GM23248 (cell line): ENCODE measurements at regions not wholly inside any gene's neighbourhood (a gene's known extent, or its start where the extent isn't known, plus 50 kb on each side); places are given as distances from the start of the nearest gene placed in this dataset.
A peak's percentile ranks its signal among the peaks of the same experiment; 100 is the strongest.

ENCODE experiments used
- DNase-seq: peaks from one replicate; pipeline ENCODE4 v3.0.0-alpha.2; 2015
- H2AFZ ChIP-seq: fragments of 200-600 bp; sonication (generic); 2 replicates; pipeline ENCODE4 v1.6.1; 2016; ENCODE audit warnings: antibody characterized with exemption
- H3F3A ChIP-seq: fragments of 200-600 bp; sonication (generic); 2 replicates; pipeline ENCODE4 v1.6.1; 2016; ENCODE audit warnings: mild to moderate bottlenecking, antibody characterized with exemption, mixed run types; ENCODE audit not compliant: insufficient read depth
- H3K27ac ChIP-seq: fragments of 200-600 bp; sonication (generic); 2 replicates; pipeline ENCODE4 v1.5.1; 2016; ENCODE audit warnings: mild to moderate bottlenecking
- H3K27me3 ChIP-seq: fragments of 200-600 bp; sonication (generic); replicated peaks from 2 replicates; pipeline ENCODE4 v1.6.1; 2016; ENCODE audit warnings: mild to moderate bottlenecking; ENCODE audit not compliant: insufficient read depth
- H3K36me3 ChIP-seq: fragments of 200-600 bp; sonication (generic); 2 replicates; pipeline ENCODE4 v1.6.1; 2016; ENCODE audit warnings: low read depth, mild to moderate bottlenecking
- H3K4me1 ChIP-seq: fragments of 200-600 bp; sonication (generic); 2 replicates; pipeline ENCODE4 v1.6.1; 2016; ENCODE audit warnings: mild to moderate bottlenecking; ENCODE audit not compliant: insufficient read depth
- H3K4me2 ChIP-seq: fragments of 200-600 bp; sonication (generic); one replicate; pipeline ENCODE4 v1.6.1; 2016; ENCODE audit warnings: mild to moderate bottlenecking; ENCODE audit not compliant: unreplicated experiment
- H3K4me3 ChIP-seq: fragments of 200-600 bp; sonication (generic); 2 replicates; pipeline ENCODE4 v1.5.1; 2016; ENCODE audit warnings: mild to moderate bottlenecking
- H3K79me2 ChIP-seq: fragments of 200-600 bp; sonication (generic); 2 replicates; pipeline ENCODE4 v1.6.1; 2016; ENCODE audit warnings: mild to moderate bottlenecking; ENCODE audit not compliant: insufficient read depth
- H3K9ac ChIP-seq: fragments of 200-600 bp; sonication (generic); 2 replicates; pipeline ENCODE4 v1.6.1; 2016; ENCODE audit warnings: mild to moderate bottlenecking
- H3K9me2 ChIP-seq: fragments of 200-600 bp; sonication (generic); 2 replicates; pipeline ENCODE4 v1.6.1; 2016; ENCODE audit warnings: mixed run types, mild to moderate bottlenecking, moderate library complexity; ENCODE audit not compliant: insufficient read depth
- H3K9me3 ChIP-seq: fragments of 200-600 bp; sonication (generic); one replicate; pipeline ENCODE4 v1.6.1; 2017; ENCODE audit warnings: low read depth
- H4K20me1 ChIP-seq: fragments of 200-600 bp; sonication (generic); 2 replicates; pipeline ENCODE4 v1.6.0; 2016; ENCODE audit not compliant: insufficient read depth
- EZH2 ChIP-seq: fragments of 200-600 bp; sonication (generic); IDR thresholded peaks from 2 replicates; pipeline ENCODE4 v1.6.1; 2018; ENCODE audit warnings: antibody characterized with exemption, mild to moderate bottlenecking; ENCODE audit not compliant: insufficient read depth, poor library complexity, severe bottlenecking
- EZH2phosphoT487 ChIP-seq: fragments of 200-600 bp; sonication (generic); IDR thresholded peaks from 2 replicates; pipeline ENCODE4 v1.6.1; 2018; ENCODE audit warnings: antibody characterized with exemption, moderate library complexity, mild to moderate bottlenecking, low read depth; ENCODE audit not compliant: insufficient read depth
- WGBS, 2 experiments: methylation state at CpG; one replicate each; pipeline ENCODE4 v1.1.6; 2015 to 2017; ENCODE audit warnings: low lambda C conversion rate in 2 of 2, low coverage in 1 of 2; ENCODE audit errors: missing lambda C conversion rate in 2 of 2; 5-methylcytosine and 5-hydroxymethylcytosine counted together
- in situ Hi-C: fragments of 300-500 bp; cut with MboI; formaldehyde crosslinking; loops from 2 replicates; pipeline ENCODE4 v1.15.0; 2020

GRCh38 chr10:111486346-111486745 is 409.5 kb downstream of the ADRA2A start:
- no peak overlapping the region for H3K27ac ChIP-seq
- TF ChIP-seq EZH2phosphoT487 = no peak
- no peak for TF ChIP-seq EZH2
- no peak for DNase-seq
- H2AFZ ChIP-seq = no peak overlapping the region
- no peaks in the 10 kb centered on the region for H3K79me2 ChIP-seq
- H3F3A ChIP-seq = no peaks in the 10 kb centered on the region
- WGBS, 2 experiments = 69 to 72% methylated on average over 1 of the region's 1 CpG
- H3K36me3 ChIP-seq = no peaks in the 10 kb centered on the region
- H4K20me1 ChIP-seq = no peaks in the 10 kb centered on the region
- H3K9me3 ChIP-seq = peaks cover 7% of the 10 kb centered on the region
- H3K4me3 ChIP-seq = no peak overlapping the region
- H3K9me2 ChIP-seq = no peaks in the 10 kb centered on the region
- H3K4me2 ChIP-seq = no peak overlapping the region
- H3K9ac ChIP-seq = no peak overlapping the region
- in situ Hi-C loops = no loop called here
- no peaks in the 10 kb centered on the region for H3K27me3 ChIP-seq
- no peaks in the 10 kb centered on the region for H3K4me1 ChIP-seq

- no peaks in the 10 kb centered on the region for H3K27me3 ChIP-seq
- no peak overlapping the region for H3K9ac ChIP-seq
- no peaks in the 10 kb centered on the region for H3K36me3 ChIP-seq
- no peaks in the 10 kb centered on the region for H4K20me1 ChIP-seq
- no peak for DNase-seq
- TF ChIP-seq EZH2 (no peak), EZH2phosphoT487 (no peak)
- no peaks in the 10 kb centered on the region for H3F3A ChIP-seq
- no peak overlapping the region for H3K27ac ChIP-seq
- no peak overlapping the region for H3K4me3 ChIP-seq
- peaks cover 11% of the 10 kb centered on the region for H3K9me3 ChIP-seq
- 6 to 11% methylated on average over 2 of the region's 2 CpGs for WGBS, 2 experiments
- H2AFZ ChIP-seq = no peak overlapping the region
- no peaks in the 10 kb centered on the region for H3K79me2 ChIP-seq
- in situ Hi-C loops = no loop called here
- H3K4me2 ChIP-seq = no peak overlapping the region
- no peaks in the 10 kb centered on the region for H3K4me1 ChIP-seq
- no peaks in the 10 kb centered on the region for H3K9me2 ChIP-seq
Measured at GRCh38 chr10:111488668-111489067, 411.8 kb downstream of the ADRA2A start.

- TF ChIP-seq EZH2phosphoT487 (no peak), EZH2 (no peak)
- no peaks in the 10 kb centered on the region for H3K9me2 ChIP-seq
- no peaks in the 10 kb centered on the region for H3K36me3 ChIP-seq
- in situ Hi-C loops = no loop called here
- no peak for DNase-seq
- 18 to 24% methylated on average over 1 of the region's 1 CpG for WGBS, 2 experiments
- H3K4me1 ChIP-seq = no peaks in the 10 kb centered on the region
- no peak overlapping the region for H3K27ac ChIP-seq
- no peak overlapping the region for H3K4me2 ChIP-seq
- H3F3A ChIP-seq = no peaks in the 10 kb centered on the region
- no peak overlapping the region for H3K9ac ChIP-seq
- H2AFZ ChIP-seq = no peak overlapping the region
- H4K20me1 ChIP-seq = no peaks in the 10 kb centered on the region
- H3K79me2 ChIP-seq = no peaks in the 10 kb centered on the region
- H3K27me3 ChIP-seq = no peaks in the 10 kb centered on the region
- no peak overlapping the region for H3K4me3 ChIP-seq
- H3K9me3 ChIP-seq = peaks cover 11% of the 10 kb centered on the region
Measured at GRCh38 chr10:111491154-111491553, 414.3 kb downstream of the ADRA2A start.

GRCh38 chr10:111493024-111493625 is 416.3 kb downstream of the ADRA2A start:
- no peak overlapping the region for H3K4me3 ChIP-seq
- H3K4me1 ChIP-seq = no peaks in the 10 kb centered on the region
- H3K4me2 ChIP-seq = no peak overlapping the region
- TF ChIP-seq EZH2 = no peak
- TF ChIP-seq EZH2phosphoT487 = no peak
- no peaks in the 10 kb centered on the region for H3K79me2 ChIP-seq
- H4K20me1 ChIP-seq = no peaks in the 10 kb centered on the region
- H3K36me3 ChIP-seq = no peaks in the 10 kb centered on the region
- H3K9me3 ChIP-seq = peaks cover 11% of the 10 kb centered on the region
- H3K27me3 ChIP-seq = no peaks in the 10 kb centered on the region
- no peak overlapping the region for H3K9ac ChIP-seq
- no peaks in the 10 kb centered on the region for H3F3A ChIP-seq
- no peak for DNase-seq
- 46 to 69% methylated on average over 2 of the region's 2 CpGs for WGBS, 2 experiments
- H3K9me2 ChIP-seq = no peaks in the 10 kb centered on the region
- H3K27ac ChIP-seq = no peak overlapping the region
- no peak overlapping the region for H2AFZ ChIP-seq
- in situ Hi-C loops = no loop called here

GRCh38 chr10:111498560-111498959 is 421.7 kb downstream of the ADRA2A start:
- in situ Hi-C loops = no loop called here
- Histone ChIP-seq H3K4me2 (no peak overlapping the region), H3K9me3 (no peaks in the 10 kb centered on the region), H3K27ac (no peak overlapping the region), H3K4me1 (no peaks in the 10 kb centered on the region), H4K20me1 (no peaks in the 10 kb centered on the region), H3K36me3 (no peaks in the 10 kb centered on the region), H3K4me3 (no peak overlapping the region), H3K9ac (no peak overlapping the region), H2AFZ (no peak overlapping the region), H3K27me3 (no peaks in the 10 kb centered on the region), H3F3A (no peaks in the 10 kb centered on the region), H3K79me2 (no peaks in the 10 kb centered on the region), H3K9me2 (no peaks in the 10 kb centered on the region; the same call in 1 of the 2 replicates)
- 0 to 7% methylated on average over 1 of the region's 1 CpG for WGBS, 2 experiments
- peak; percentile 41 for DNase-seq
- TF ChIP-seq EZH2 (no peak), EZH2phosphoT487 (no peak)
